Aorta (tissue), 5 donors: ENCODE measurements at regions not wholly inside any gene's neighbourhood (a gene's known extent, or its start where the extent isn't known, plus 50 kb on each side); places are given as distances from the start of the nearest gene placed in this dataset.

Experiments used
- ATAC-seq: fragments of 200-7000 bp; cut with Tn5 transposase; one replicate; pipeline ENCODE4 v1.9.1; 2022; ENCODE audit warnings: moderate library complexity; ENCODE audit not compliant: low FRiP score
- DNase-seq, 2 donors: peaks; one replicate each; pipeline ENCODE4 v3.0.0-alpha.2; 2020
- H3K27ac ChIP-seq, 2 donors: one replicate each; pipeline ENCODE4 v1.5.1; 2013; ENCODE audit warnings: low read length in 2 of 2, mild to moderate bottlenecking in 2 of 2, moderate library complexity in 2 of 2, control low read depth in 1 of 2, inconsistent platforms in 1 of 2, low read depth in 1 of 2
- H3K27me3 ChIP-seq, 2 donors: one replicate each; pipeline ENCODE4 v1.6.1; 2013; ENCODE audit warnings: control low read depth in 1 of 2, low read length in 1 of 2, mild to moderate bottlenecking in 1 of 2, moderate library complexity in 1 of 2; ENCODE audit not compliant: insufficient read depth in 2 of 2, control insufficient read depth in 1 of 2
- H3K36me3 ChIP-seq, 2 donors: one replicate each; pipeline ENCODE4 v1.6.1; 2013; ENCODE audit warnings: control low read depth in 1 of 2, low read length in 1 of 2, mild to moderate bottlenecking in 1 of 2; ENCODE audit not compliant: insufficient read depth in 2 of 2, control insufficient read depth in 1 of 2
- H3K4me1 ChIP-seq, 2 donors: one replicate each; pipeline ENCODE4 v1.6.1; 2013; ENCODE audit warnings: low read length in 2 of 2, control low read depth in 1 of 2, mild to moderate bottlenecking in 1 of 2, moderate library complexity in 1 of 2; ENCODE audit not compliant: insufficient read depth in 2 of 2, control insufficient read depth in 1 of 2
- H3K4me3 ChIP-seq, 2 donors: one replicate each; pipeline ENCODE4 v1.5.1; 2013; ENCODE audit warnings: low read length in 2 of 2, control low read depth in 1 of 2, mild to moderate bottlenecking in 1 of 2
- H3K9me3 ChIP-seq: one replicate; pipeline ENCODE4 v1.6.1; 2013; ENCODE audit warnings: mild to moderate bottlenecking, low read length; ENCODE audit not compliant: control insufficient read depth
- WGBS, 2 donors: extraction: QIAGEN DNeasy Blood & Tissue Kit; methylation state at CpG; one replicate each; pipeline ENCODE4 v1.1.7; 2013; 5-methylcytosine and 5-hydroxymethylcytosine counted together
- intact Hi-C, 2 donors: fragments of 100-400 bp; cut with DNase I; formaldehyde crosslinking; loops; one replicate each; pipeline versions ENCODE4 v1.14.2 to v1.15.0; 2022
- donor health status: healthy with polysubstance abuse.
- donor health status: Bipolar disorder and iron deficiency.
- donor health status: DM: no; HTN: no; CAD: no.
- donor health status: DM: no; HTN: no; CAD: no.
- donor health status: DM: yes; HTN: yes; CAD: no.

- Histone ChIP-seq H3K9me3 (no peaks in the 10 kb centered on the region), H3K27ac (no peak overlapping the region), H3K27me3 (no peaks in the 10 kb centered on the region), H3K4me1 (no peaks in the 10 kb centered on the region), H3K4me3 (no peak overlapping the region), H3K36me3 (no peaks in the 10 kb centered on the region)
- intact Hi-C loops: no loop called here
- no peak for ATAC-seq
- no peak for DNase-seq
- 49 to 58% methylated on average over 9 of the region's 9 CpGs for WGBS, 2 donors
Measured at GRCh38 chrX:40420899-40421729, 159.7 kb upstream of the ATP6AP2 start.

- no peak overlapping the region for H3K27ac ChIP-seq
- ATAC-seq: no peak
- DNase-seq: no peak
- no peaks in the 10 kb centered on the region for H3K27me3 ChIP-seq
- no peaks in the 10 kb centered on the region for H3K4me1 ChIP-seq
- H3K36me3 ChIP-seq: no peaks in the 10 kb centered on the region
- intact Hi-C loops: no loop called here
- no peaks in the 10 kb centered on the region for H3K9me3 ChIP-seq
- WGBS, 2 donors: 85 to 91% methylated on average over 3 of the region's 3 CpGs
- H3K4me3 ChIP-seq: no peak overlapping the region
Measured at GRCh38 chrX:40418813-40419195, 162.0 kb upstream of the ATP6AP2 start.

- ATAC-seq: no peak
- 81 to 89% methylated on average over 7 of the region's 7 CpGs for WGBS, 2 donors
Measured at GRCh38 chrX:40418146-40418812, 162.5 kb upstream of the ATP6AP2 start.

GRCh38 chrX:40415675-40416074, 165.1 kb upstream of the ATP6AP2 start:
- DNase-seq: no peak
- no peak for ATAC-seq
- H3K9me3 ChIP-seq: no peaks in the 10 kb centered on the region

More at GRCh38 chrX:40418146-40418812, 162.5 kb upstream of the ATP6AP2 start:
- no peaks in the 10 kb centered on the region for H3K9me3 ChIP-seq
- H3K4me3 ChIP-seq: no peak overlapping the region
- intact Hi-C loops: no loop called here
- H3K27me3 ChIP-seq: no peaks in the 10 kb centered on the region
- H3K27ac ChIP-seq: no peak overlapping the region
- no peaks in the 10 kb centered on the region for H3K36me3 ChIP-seq
- DNase-seq: no peak
- H3K4me1 ChIP-seq: no peaks in the 10 kb centered on the region

GRCh38 chrX:40414335-40414734, 166.4 kb upstream of the ATP6AP2 start:
- ATAC-seq: no peak
- Histone ChIP-seq H3K4me3 (no peak overlapping the region), H3K4me1 (no peaks in the 10 kb centered on the region), H3K27me3 (peaks cover 0 to 1% of the 10 kb centered on the region in 2 donors), H3K36me3 (no peaks in the 10 kb centered on the region), H3K9me3 (peaks cover 2% of the 10 kb centered on the region), H3K27ac (no peak overlapping the region)
- no peak for DNase-seq
- 81 to 99% methylated on average over 3 of the region's 3 CpGs for WGBS, 2 donors
- intact Hi-C loops: no loop called here

More at GRCh38 chrX:40415675-40416074, 165.1 kb upstream of the ATP6AP2 start:
- WGBS, 2 donors: 30 to 58% methylated on average over 4 of the region's 4 CpGs
- Histone ChIP-seq H3K4me3 (no peak overlapping the region), H3K4me1 (no peaks in the 10 kb centered on the region), H3K27ac (no peak overlapping the region), H3K36me3 (no peaks in the 10 kb centered on the region), H3K27me3 (no peaks in the 10 kb centered on the region)
- intact Hi-C loops: no loop called here

- no peaks in the 10 kb centered on the region for H3K4me1 ChIP-seq
- H3K36me3 ChIP-seq: no peaks in the 10 kb centered on the region
- peaks cover 0 to 1% of the 10 kb centered on the region in 2 donors for H3K27me3 ChIP-seq
- H3K9me3 ChIP-seq: peaks cover 2% of the 10 kb centered on the region
- ATAC-seq: no peak
- no peak overlapping the region for H3K27ac ChIP-seq
- no peak for DNase-seq
- 49 to 83% methylated on average over 8 of the region's 8 CpGs for WGBS, 2 donors
- intact Hi-C loops: no loop called here
- no peak overlapping the region for H3K4me3 ChIP-seq
Measured at GRCh38 chrX:40411340-40412111, 169.2 kb upstream of the ATP6AP2 start.

- H3K4me3 ChIP-seq: no peak overlapping the region
- WGBS, 2 donors: 89 to 99% methylated on average over 2 of the region's 2 CpGs
- DNase-seq: no peak
- intact Hi-C loops: no loop called here
- no peak for ATAC-seq
- peaks cover 0 to 1% of the 10 kb centered on the region in 2 donors for H3K27me3 ChIP-seq
- no peaks in the 10 kb centered on the region for H3K4me1 ChIP-seq
- H3K27ac ChIP-seq: no peak overlapping the region
- H3K36me3 ChIP-seq: no peaks in the 10 kb centered on the region
- peaks cover 2% of the 10 kb centered on the region for H3K9me3 ChIP-seq
Measured at GRCh38 chrX:40410859-40411258, 169.9 kb upstream of the ATP6AP2 start.

- no peaks in the 10 kb centered on the region for H3K4me1 ChIP-seq
- H3K36me3 ChIP-seq: no peaks in the 10 kb centered on the region
- H3K27ac ChIP-seq: no peak overlapping the region
- no peak overlapping the region for H3K4me3 ChIP-seq
- H3K27me3 ChIP-seq: peaks cover 0 to 1% of the 10 kb centered on the region in 2 donors
- H3K9me3 ChIP-seq: peaks cover 2% of the 10 kb centered on the region
- intact Hi-C loops: no loop called here
- WGBS, 2 donors: 54 to 70% methylated on average over 4 of the region's 4 CpGs
- DNase-seq: no peak
- ATAC-seq: no peak
Measured at GRCh38 chrX:40406330-40406859, 174.4 kb upstream of the ATP6AP2 start.
